Rectal smooth muscle tissue (tissue), 1 donor: ENCODE measurements at regions not wholly inside any gene's neighbourhood (a gene's known extent, or its start where the extent isn't known, plus 50 kb on each side); places are given as distances from the start of the nearest gene placed in this dataset.
"Not testable (repeated sequence)": the region's sequence is repeated elsewhere in the genome, so short reads cannot be mapped to it uniquely, and the experiment has no call there.

ENCODE experiments used
- H3K27ac ChIP-seq: one replicate; pipeline ENCODE4 v1.7.0; 2013; ENCODE audit warnings: low read depth, low read length, inconsistent platforms
- H3K27me3 ChIP-seq: one replicate; pipeline ENCODE4 v1.7.0; 2013; ENCODE audit warnings: low read length; ENCODE audit not compliant: control insufficient read depth, insufficient read depth
- H3K36me3 ChIP-seq: one replicate; pipeline ENCODE4 v1.7.0; 2013; ENCODE audit warnings: low read length; ENCODE audit not compliant: control insufficient read depth, insufficient read depth
- H3K4me1 ChIP-seq: one replicate; pipeline ENCODE4 v1.7.0; 2013; ENCODE audit warnings: low read length; ENCODE audit not compliant: control insufficient read depth, insufficient read depth
- H3K4me3 ChIP-seq: one replicate; pipeline ENCODE4 v1.7.0; 2013; ENCODE audit warnings: low read length
- H3K9ac ChIP-seq: one replicate; pipeline ENCODE4 v1.7.0; 2013; ENCODE audit warnings: low read length

DNA sequence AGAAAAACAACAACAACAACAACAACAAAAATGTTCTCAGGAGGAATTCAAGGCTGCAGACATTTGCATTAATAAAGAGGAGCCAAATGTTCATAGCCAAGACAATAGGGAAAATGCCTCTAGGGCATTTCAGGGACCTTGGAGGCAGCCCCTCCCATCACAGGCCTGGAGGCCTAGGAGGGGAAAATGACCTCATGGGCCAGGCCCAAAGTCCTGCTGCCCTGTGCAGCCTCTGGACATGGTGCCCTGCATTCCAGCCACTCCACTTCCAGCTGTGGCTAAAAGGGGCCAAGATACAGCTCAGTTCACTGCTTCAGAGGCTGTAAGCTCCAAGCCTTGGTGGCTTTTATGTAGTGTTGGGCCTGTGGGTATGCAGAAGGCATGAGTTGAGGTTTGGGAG is 314.5 kb downstream of the CYRIA start:
- Histone ChIP-seq H3K27me3 (no peaks in the 10 kb centered on the region), H3K4me3 (no peak overlapping the region), H3K27ac (no peak overlapping the region), H3K4me1 (no peaks in the 10 kb centered on the region), H3K9ac (no peak overlapping the region), H3K36me3 (no peaks in the 10 kb centered on the region)

DNA sequence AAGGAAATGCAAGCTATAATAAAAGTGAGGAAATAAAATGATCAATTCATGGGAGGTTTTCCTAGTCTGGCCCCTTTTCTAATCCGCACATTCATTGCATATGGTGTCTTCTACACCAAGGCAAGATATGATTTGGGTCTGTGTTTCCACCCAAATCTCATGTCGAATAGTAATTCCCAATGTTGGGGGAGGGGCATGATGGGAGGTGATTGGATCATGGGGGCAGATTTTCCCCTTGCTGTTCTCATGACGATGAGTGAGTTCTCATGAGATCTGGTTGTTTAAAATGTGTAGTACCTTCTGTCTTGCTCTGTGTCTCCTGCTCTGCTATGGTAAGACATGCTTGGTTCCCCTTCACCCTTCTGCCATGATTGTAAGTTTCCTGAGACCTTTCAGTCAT is 315.4 kb downstream of the CYRIA start:
- H3K4me1 ChIP-seq: no peaks in the 10 kb centered on the region

GRCh38 chr2:16349811-16350210 is 315.8 kb downstream of the CYRIA start:
- Histone ChIP-seq H3K4me3 (no peak overlapping the region), H3K27ac (no peak overlapping the region), H3K4me1 (no peaks in the 10 kb centered on the region), H3K36me3 (no peaks in the 10 kb centered on the region), H3K27me3 (no peaks in the 10 kb centered on the region), H3K9ac (no peak overlapping the region)

More for the DNA sequence above, 315.4 kb downstream of the CYRIA start:
- Histone ChIP-seq H3K27ac (no peak overlapping the region), H3K9ac (no peak overlapping the region), H3K4me3 (no peak overlapping the region), H3K36me3 (no peaks in the 10 kb centered on the region), H3K27me3 (no peaks in the 10 kb centered on the region)

DNA sequence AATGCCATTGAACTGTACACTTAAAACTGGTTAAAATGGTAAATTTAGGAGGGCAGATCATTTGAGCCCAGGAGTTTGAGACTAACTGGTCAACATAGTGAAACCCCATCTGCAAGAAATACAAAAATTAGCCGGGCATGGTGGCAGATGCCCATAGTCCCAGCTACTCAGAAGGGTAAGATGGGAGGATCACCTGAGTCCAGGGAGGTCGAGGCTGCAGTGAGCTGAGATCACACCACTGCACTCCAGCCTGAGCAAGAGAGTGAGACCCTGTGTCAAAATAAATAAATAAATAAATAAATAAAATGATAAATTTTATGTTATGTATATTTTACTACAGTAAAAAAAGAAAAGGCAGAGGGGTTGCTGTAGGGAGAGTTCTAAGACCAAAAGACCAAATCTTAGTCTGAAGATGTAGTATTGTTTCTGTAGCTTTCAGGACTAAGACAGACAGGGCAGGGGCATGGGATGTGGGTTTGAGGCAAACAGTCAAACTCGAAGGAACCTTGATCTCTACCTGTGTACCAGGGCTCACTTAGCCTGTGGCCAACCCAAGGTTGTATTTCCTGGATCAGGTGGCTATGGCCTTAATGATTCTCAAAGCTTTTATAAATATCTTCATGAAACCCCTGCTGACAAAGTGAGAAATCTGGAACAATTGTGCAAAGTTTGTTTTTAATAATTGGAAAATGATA is 316.7 kb downstream of the CYRIA start:
- no peak overlapping the region for H3K4me3 ChIP-seq
- H3K27ac ChIP-seq: no peak overlapping the region
- H3K27me3 ChIP-seq: no peaks in the 10 kb centered on the region
- H3K9ac ChIP-seq: no peak overlapping the region
- H3K4me1 ChIP-seq: no peaks in the 10 kb centered on the region
- no peaks in the 10 kb centered on the region for H3K36me3 ChIP-seq

GRCh38 chr2:16346671-16347070 is 319.0 kb downstream of the CYRIA start:
- no peak overlapping the region for H3K9ac ChIP-seq
- no peaks in the 10 kb centered on the region for H3K27me3 ChIP-seq
- H3K36me3 ChIP-seq: no peaks in the 10 kb centered on the region
- no peaks in the 10 kb centered on the region for H3K4me1 ChIP-seq
- H3K27ac ChIP-seq: no peak overlapping the region
- no peak overlapping the region for H3K4me3 ChIP-seq

DNA sequence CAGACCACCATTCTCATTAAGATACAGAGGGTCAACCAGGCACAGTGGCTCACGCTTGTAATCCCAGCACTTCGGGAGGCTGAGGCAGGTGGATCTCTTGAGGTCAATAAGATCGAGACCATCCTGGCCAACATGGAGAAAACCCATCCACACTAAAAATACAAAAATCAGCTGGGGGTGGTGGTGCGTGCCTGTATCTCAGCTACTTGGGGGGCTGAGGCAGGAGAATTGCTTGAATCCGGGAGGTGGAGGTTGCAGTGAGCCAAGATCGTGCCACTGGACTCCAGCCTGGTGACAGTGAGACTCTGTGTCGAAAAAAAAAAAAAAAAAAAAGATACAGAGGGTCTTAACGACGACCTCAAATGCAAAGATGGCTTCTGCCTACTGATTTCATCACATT is 320.4 kb downstream of the CYRIA start:
- H3K4me1 ChIP-seq, H3K27ac ChIP-seq, H3K27me3 ChIP-seq, H3K4me3 ChIP-seq, H3K9ac ChIP-seq, H3K36me3 ChIP-seq: not testable (repeated sequence)

DNA sequence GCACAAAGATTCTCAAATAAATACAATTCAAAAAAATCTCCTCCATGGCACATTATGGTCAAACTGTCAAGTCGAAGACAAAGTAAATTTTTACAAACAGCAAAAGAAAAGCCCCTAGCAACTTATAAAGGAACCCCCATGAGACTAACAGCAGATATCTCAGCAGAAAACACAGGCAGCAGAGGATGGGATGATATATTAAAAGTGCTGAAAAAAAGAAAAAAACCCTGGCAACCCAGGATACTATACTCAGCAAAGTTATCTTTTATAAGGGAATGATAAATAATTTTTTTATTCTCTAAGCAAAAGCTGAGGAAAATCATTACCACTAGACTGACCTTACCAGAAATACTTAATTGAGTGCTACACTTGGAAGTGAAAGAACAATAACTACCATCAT is 326.4 kb downstream of the CYRIA start:
- H3K9ac ChIP-seq: no peak overlapping the region
- H3K36me3 ChIP-seq: no peaks in the 10 kb centered on the region
- H3K4me3 ChIP-seq: no peak overlapping the region
- H3K27me3 ChIP-seq: no peaks in the 10 kb centered on the region
- H3K4me1 ChIP-seq: no peaks in the 10 kb centered on the region
- H3K27ac ChIP-seq: no peak overlapping the region

DNA sequence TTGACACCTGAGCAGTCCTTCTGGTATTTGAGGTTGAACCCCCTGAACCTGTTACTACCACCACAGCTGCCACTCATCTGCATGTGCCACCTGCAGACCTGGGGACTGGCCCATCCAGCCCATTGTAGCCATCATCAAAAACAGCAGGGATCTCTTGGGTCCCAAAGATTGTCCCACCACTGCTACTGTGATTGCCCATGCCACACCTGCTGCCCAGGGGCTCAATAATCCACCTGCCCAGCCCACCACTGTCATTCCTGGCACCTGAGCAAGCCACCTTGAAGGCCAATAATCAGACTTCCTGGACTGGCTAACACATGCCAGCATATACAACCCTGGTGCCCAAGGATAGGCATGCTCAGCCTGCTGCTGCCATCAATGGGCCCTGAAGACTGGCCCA is 327.6 kb downstream of the CYRIA start:
- Histone ChIP-seq H3K27me3 (no peaks in the 10 kb centered on the region), H3K9ac (no peak overlapping the region), H3K36me3 (no peaks in the 10 kb centered on the region), H3K4me1 (no peaks in the 10 kb centered on the region), H3K4me3 (no peak overlapping the region), H3K27ac (no peak overlapping the region)

GRCh38 chr2:16336916-16337315 is 328.7 kb downstream of the CYRIA start:
- no peaks in the 10 kb centered on the region for H3K27me3 ChIP-seq
- H3K4me3 ChIP-seq: no peak overlapping the region
- H3K4me1 ChIP-seq: no peaks in the 10 kb centered on the region
- H3K36me3 ChIP-seq: no peaks in the 10 kb centered on the region
- no peak overlapping the region for H3K9ac ChIP-seq
- no peak overlapping the region for H3K27ac ChIP-seq

DNA sequence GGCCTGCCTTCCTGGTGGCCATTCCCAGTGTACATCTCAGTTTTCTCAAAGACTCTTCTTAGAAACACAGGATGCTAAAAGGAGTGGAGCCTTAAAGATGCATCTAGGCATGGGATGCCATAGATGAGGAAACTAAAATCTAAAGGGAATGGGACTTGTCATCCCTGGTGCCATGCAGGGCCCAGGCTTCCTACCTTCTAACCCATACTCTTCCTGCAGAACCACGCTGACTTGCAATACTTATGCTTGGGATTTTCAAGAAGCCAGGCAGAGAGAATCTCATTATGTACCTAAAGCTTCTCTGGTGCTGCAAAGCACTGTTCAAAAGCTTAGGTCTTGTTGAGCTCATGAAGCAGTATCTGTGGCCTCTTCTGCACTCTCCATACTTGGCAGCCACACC is 329.1 kb downstream of the CYRIA start:
- no peak overlapping the region for H3K27ac ChIP-seq
- H3K4me1 ChIP-seq: no peaks in the 10 kb centered on the region
- H3K36me3 ChIP-seq: no peaks in the 10 kb centered on the region
- H3K27me3 ChIP-seq: no peaks in the 10 kb centered on the region
- H3K4me3 ChIP-seq: no peak overlapping the region
- no peak overlapping the region for H3K9ac ChIP-seq

- H3K4me3 ChIP-seq: no peak overlapping the region
- H3K4me1 ChIP-seq: no peaks in the 10 kb centered on the region
- no peak overlapping the region for H3K9ac ChIP-seq
- H3K27me3 ChIP-seq: no peaks in the 10 kb centered on the region
- H3K27ac ChIP-seq: no peak overlapping the region
- H3K36me3 ChIP-seq: no peaks in the 10 kb centered on the region
These were observed 329.7 kb downstream of the CYRIA start for GRCh38 chr2:16335947-16336346.

DNA sequence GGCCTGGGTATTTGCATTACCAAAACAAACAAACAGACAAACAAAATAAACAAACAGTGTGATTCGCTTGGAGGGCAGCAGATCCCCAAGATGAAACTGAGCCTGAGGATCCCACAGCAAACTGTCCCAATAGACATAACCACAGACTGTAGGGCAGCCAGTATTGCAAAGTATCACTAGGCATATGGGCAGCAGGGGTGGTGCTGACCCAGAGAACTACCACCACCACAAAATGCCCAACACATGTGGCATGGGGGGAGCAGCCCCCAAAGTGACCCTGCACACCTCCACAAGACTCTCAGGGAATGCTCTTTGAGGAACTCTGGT is 330.1 kb downstream of the CYRIA start:
- Histone ChIP-seq H3K27me3 (no peaks in the 10 kb centered on the region), H3K4me1 (no peaks in the 10 kb centered on the region), H3K9ac (no peak overlapping the region), H3K36me3 (no peaks in the 10 kb centered on the region), H3K4me3 (no peak overlapping the region), H3K27ac (no peak overlapping the region)

GRCh38 chr2:16334886-16335603 is 330.6 kb downstream of the CYRIA start:
- Histone ChIP-seq H3K4me3 (no peak overlapping the region), H3K27ac (no peak overlapping the region), H3K9ac (no peak overlapping the region), H3K4me1 (no peaks in the 10 kb centered on the region), H3K27me3 (no peaks in the 10 kb centered on the region), H3K36me3 (no peaks in the 10 kb centered on the region)
